Ishikawa (cell line): ENCODE measurements at regions not wholly inside any gene's neighbourhood (a gene's known extent, or its start where the extent isn't known, plus 50 kb on each side); places are given as distances from the start of the nearest gene placed in this dataset.

ENCODE experiments used
- CEBPB ChIP-seq: IDR thresholded peaks from 2 replicates; pipeline ENCODE4 v1.6.1; 2012
- CREB1 ChIP-seq: IDR thresholded peaks from 2 replicates; pipeline ENCODE4 v1.6.1; 2012; ENCODE audit warnings: low read depth
- EGR1 ChIP-seq: IDR thresholded peaks from 2 replicates; pipeline ENCODE4 v1.6.1; 2012
- EP300 ChIP-seq: IDR thresholded peaks from 2 replicates; pipeline ENCODE4 v1.6.1; 2012; ENCODE audit warnings: borderline replicate concordance
- FOXM1 ChIP-seq: IDR thresholded peaks from 2 replicates; pipeline ENCODE4 v1.6.1; 2012; ENCODE audit warnings: low read depth, borderline replicate concordance
- NFIC ChIP-seq: IDR thresholded peaks from 2 replicates; pipeline ENCODE4 v1.6.1; 2012
- RAD21 ChIP-seq: IDR thresholded peaks from 2 replicates; pipeline ENCODE4 v1.6.1; 2012; ENCODE audit warnings: low read depth
- TAF1 ChIP-seq: IDR thresholded peaks from 2 replicates; pipeline ENCODE4 v1.6.1; 2012; ENCODE audit warnings: low read depth, mild to moderate bottlenecking
- TCF12 ChIP-seq: IDR thresholded peaks from 2 replicates; pipeline ENCODE4 v1.6.1; 2012; ENCODE audit warnings: low read depth
- TEAD4 ChIP-seq: IDR thresholded peaks from 2 replicates; pipeline ENCODE4 v1.6.1; 2012
- YY1 ChIP-seq: IDR thresholded peaks from 2 replicates; pipeline ENCODE4 v1.6.1; 2012; ENCODE audit warnings: low read depth
- ZBTB7A ChIP-seq: IDR thresholded peaks from 2 replicates; pipeline ENCODE4 v1.6.1; 2012; ENCODE audit warnings: low read depth
- TF ChIP-seq, protein P1 (sequence below): IDR thresholded peaks from 2 replicates; pipeline ENCODE4 v1.6.1; 2012
- TF ChIP-seq, protein P2 (sequence below): IDR thresholded peaks from 2 replicates; pipeline ENCODE4 v1.6.1; 2012; ENCODE audit warnings: low read depth, mild to moderate bottlenecking
- TF ChIP-seq, protein P3 (sequence below): IDR thresholded peaks from 2 replicates; pipeline ENCODE4 v1.6.1; 2012

DNA sequence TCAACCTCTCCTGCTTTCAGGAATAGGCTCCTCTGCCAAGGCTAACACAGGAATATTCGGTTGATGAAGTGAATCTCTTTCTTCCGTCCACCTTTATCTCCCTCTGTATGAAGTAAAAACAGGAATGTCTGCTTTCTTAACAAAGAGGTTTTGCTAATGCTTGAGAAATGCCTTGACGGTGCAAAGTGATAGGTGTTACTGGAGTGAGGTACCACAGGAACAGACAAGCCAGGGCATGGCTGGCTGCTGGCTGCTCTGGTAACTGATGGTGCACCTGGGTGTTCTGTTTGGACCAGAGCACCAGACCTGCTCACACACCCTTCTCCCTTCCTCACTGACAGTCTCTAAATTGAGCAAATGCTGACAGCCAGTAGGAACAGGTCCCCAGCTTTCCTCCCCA is 174.0 kb upstream of the FBXL4 start:
- no peak for TF ChIP-seq YY1
- TF ChIP-seq, protein P1, sequence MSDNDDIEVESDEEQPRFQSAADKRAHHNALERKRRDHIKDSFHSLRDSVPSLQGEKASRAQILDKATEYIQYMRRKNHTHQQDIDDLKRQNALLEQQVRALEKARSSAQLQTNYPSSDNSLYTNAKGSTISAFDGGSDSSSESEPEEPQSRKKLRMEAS, result no peak
- TF ChIP-seq TAF1, result no peak
- TF ChIP-seq TCF12, result no peak
- TF ChIP-seq CEBPB, result no peak
- TF ChIP-seq NFIC, result no peak

DNA sequence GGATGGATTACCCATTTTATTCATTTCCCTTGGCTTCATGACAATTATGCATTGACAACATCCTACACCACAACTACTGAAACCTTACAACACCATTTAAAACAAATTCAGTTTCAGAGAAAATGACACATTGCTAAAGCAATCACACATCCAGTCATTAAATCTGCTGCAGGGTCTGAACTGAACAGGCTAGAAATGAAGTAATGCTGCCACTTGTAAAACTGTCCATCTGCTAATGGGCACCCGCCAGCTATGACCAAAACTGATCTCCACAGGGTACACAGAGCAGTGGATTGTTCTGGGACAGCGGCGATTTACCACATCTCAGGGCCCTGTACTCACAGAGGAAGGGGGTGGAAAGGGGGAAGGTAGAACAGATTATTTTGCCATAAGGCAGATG is 172.9 kb upstream of the FBXL4 start:
- no peak for TF ChIP-seq CEBPB
- TF ChIP-seq ZBTB7A, result no peak
- TF ChIP-seq, protein P2, sequence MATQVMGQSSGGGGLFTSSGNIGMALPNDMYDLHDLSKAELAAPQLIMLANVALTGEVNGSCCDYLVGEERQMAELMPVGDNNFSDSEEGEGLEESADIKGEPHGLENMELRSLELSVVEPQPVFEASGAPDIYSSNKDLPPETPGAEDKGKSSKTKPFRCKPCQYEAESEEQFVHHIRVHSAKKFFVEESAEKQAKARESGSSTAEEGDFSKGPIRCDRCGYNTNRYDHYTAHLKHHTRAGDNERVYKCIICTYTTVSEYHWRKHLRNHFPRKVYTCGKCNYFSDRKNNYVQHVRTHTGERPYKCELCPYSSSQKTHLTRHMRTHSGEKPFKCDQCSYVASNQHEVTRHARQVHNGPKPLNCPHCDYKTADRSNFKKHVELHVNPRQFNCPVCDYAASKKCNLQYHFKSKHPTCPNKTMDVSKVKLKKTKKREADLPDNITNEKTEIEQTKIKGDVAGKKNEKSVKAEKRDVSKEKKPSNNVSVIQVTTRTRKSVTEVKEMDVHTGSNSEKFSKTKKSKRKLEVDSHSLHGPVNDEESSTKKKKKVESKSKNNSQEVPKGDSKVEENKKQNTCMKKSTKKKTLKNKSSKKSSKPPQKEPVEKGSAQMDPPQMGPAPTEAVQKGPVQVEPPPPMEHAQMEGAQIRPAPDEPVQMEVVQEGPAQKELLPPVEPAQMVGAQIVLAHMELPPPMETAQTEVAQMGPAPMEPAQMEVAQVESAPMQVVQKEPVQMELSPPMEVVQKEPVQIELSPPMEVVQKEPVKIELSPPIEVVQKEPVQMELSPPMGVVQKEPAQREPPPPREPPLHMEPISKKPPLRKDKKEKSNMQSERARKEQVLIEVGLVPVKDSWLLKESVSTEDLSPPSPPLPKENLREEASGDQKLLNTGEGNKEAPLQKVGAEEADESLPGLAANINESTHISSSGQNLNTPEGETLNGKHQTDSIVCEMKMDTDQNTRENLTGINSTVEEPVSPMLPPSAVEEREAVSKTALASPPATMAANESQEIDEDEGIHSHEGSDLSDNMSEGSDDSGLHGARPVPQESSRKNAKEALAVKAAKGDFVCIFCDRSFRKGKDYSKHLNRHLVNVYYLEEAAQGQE, result no peak
- no peak for TF ChIP-seq EP300
- TF ChIP-seq EGR1, result no peak
- TF ChIP-seq RAD21, result no peak
- no peak for TF ChIP-seq TAF1
- TF ChIP-seq, protein P1, result no peak
- no peak for TF ChIP-seq TEAD4
- TF ChIP-seq FOXM1, result no peak
- TF ChIP-seq CREB1, result no peak
- TF ChIP-seq TCF12, result no peak
- TF ChIP-seq NFIC, result no peak
- TF ChIP-seq, protein P3, sequence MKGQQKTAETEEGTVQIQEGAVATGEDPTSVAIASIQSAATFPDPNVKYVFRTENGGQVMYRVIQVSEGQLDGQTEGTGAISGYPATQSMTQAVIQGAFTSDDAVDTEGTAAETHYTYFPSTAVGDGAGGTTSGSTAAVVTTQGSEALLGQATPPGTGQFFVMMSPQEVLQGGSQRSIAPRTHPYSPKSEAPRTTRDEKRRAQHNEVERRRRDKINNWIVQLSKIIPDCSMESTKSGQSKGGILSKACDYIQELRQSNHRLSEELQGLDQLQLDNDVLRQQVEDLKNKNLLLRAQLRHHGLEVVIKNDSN, result no peak
- no peak for TF ChIP-seq YY1

DNA sequence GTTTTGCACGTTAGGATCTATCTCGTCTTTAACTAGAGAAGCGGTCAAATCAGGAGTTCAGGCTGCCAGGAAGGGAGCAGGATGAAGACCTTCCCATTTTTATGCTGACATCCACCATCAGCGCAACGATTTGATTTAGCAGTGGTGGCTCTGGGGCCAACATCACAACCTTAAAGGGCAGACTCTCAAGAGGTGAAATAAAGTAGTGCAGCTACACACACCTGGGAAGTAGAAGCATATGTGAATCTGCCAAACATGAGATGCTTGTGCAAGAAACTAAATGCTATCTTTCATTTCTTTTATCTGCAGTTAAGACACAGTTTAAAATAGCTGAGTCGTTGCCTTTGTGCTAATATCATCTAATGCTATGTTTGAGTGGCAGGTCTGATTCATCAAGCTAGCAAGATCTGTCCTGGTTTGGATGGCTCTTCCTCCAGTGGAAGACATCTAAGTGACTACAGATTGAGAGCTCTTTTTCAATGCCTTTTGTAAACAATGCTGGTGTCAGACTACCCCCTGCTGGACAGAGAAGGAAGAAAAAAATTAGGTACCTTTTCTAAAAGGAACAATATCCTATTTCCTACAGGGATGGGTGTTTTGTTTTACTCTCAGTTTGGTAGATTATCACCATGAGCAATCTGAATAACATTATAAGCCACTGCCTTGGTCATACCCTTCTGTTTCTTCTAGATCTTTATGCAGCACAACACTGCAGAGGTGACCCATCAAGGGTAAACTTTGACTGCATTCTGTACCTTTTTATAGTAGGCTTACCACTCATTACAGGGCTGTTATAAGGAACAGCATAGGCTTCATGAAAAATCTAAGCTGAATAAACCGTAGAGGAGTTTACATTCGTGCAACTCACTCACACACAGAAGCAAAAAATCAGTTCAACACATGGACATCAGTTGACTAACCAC is 171.6 kb upstream of the FBXL4 start:
- TF ChIP-seq TAF1, result no peak
- TF ChIP-seq TCF12, result no peak
- TF ChIP-seq RAD21, result peak; percentile 87
- no peak for TF ChIP-seq ZBTB7A

DNA sequence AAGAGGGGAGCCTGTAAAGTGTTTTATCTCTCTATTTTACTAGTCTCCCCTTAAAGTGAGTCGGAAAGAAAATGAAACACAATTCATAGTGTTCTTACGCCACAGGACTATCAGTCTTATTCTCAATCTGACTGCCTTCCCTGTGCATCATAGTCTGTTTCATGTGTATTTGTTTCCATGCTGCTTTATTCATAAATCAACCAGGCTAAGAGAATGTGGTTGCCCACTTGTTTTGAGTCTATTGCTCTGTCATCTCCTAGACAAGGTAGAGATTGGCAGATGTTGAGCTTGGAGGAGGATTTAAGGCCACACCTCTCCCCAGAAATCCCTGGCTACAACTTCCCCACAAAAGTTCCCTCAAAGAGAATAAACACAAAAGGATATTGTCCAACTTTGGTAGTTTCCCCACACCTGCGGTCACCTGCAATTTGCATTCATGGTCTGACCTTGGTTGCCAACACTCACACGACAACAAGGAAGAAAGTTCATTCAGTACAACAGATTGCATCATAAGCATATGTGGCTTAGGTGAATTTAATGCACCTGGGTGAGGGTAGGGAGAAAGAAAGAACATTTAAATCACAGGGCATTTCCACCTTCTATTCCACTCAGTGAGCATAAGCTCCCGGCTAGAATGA is 167.1 kb upstream of the FBXL4 start:
- TF ChIP-seq EP300 (no peak), FOXM1 (no peak), TAF1 (no peak), CREB1 (no peak), ZBTB7A (no peak), NFIC (no peak), TCF12 (no peak), CEBPB (no peak), YY1 (no peak), TEAD4 (no peak), RAD21 (no peak), EGR1 (no peak)
- TF ChIP-seq, protein P2, result no peak
- TF ChIP-seq, protein P3, result no peak
- TF ChIP-seq, protein P1, result no peak

DNA sequence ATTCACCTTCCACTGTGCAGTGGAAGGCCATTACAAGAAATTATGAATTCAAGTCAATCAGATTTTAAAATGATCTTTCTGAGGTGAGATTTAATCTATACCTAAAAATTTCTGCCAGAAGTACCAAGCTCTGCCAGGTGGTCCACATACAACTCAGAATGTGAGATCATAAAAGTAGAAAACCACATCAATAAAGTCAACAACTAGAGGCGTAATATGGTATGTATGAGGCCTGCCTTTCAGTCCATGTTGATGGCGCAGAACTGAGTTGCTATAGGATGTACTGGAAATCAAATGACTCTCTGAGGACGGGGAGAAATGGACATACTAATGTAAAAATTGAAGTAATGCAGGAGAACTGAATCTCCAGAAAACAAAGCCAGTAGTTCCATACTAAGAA is 163.8 kb upstream of the FBXL4 start:
- TF ChIP-seq, protein P3, result no peak
- TF ChIP-seq, protein P2, result no peak
- TF ChIP-seq EGR1 (no peak), CREB1 (no peak), TCF12 (no peak), RAD21 (no peak), TAF1 (no peak), FOXM1 (no peak), NFIC (no peak), ZBTB7A (no peak), CEBPB (no peak), YY1 (no peak), EP300 (no peak), TEAD4 (no peak)
- TF ChIP-seq, protein P1, result no peak
